ENCODE measurements at regions not wholly inside any gene's neighbourhood (a gene's known extent, or its start where the extent isn't known, plus 50 kb on each side); places are given as distances from the start of the nearest gene placed in this dataset.

GRCh38 chr5:3786891-3787430 lies 191.3 kb downstream of the IRX1 start:
- Histone ChIP-seq H3K27me3 (no peaks in the 10 kb centered on the region), H3K4me1 (no peaks in the 10 kb centered on the region), H3K9me3 (no peaks in the 10 kb centered on the region), H3K36me3 (no peaks in the 10 kb centered on the region), H3K27ac (no peak overlapping the region), H3K4me3 (no peak overlapping the region)
- intact Hi-C loops (cut with DNase I) = no loop called here
- TF ChIP-seq CTCF (IDR thresholded peaks at IDR 0.05) = no peak
- TF ChIP-seq POLR2A (IDR thresholded peaks at IDR 0.05) = no peak
- no peak for TF ChIP-seq POLR2AphosphoS5 (IDR thresholded peaks at IDR 0.05; ENCODE audit: insufficient read depth in 1 of 2, low read depth in 1 of 2)
- DNase-seq (ENCODE audit: extremely low spot score in 2 of 2) = no peak

DNA sequence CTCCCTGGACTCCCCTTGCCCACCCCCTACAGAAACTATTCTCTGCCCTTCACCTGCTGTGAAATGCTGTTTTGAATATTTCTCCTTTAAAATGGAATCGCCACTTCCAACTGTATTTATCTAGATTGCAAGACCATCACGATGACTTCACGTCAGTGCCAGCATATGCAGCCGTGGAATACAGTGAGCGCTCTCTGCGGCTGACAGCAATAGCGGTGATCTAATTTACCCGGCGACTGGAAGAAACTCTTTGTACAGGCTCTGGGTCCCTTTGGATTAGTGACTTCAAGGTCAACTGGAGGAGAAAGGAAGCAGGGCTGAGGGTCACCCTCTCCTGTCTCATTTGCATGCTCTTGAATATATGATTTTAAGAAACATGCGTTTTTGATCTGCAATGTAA lies 192.0 kb downstream of the IRX1 start:
- Histone ChIP-seq H3K4me1 (no peaks in the 10 kb centered on the region), H3K27ac (no peak overlapping the region), H3K36me3 (no peaks in the 10 kb centered on the region), H3K4me3 (no peak overlapping the region), H3K9me3 (no peaks in the 10 kb centered on the region), H3K27me3 (no peaks in the 10 kb centered on the region)
- no peak for DNase-seq (ENCODE audit: extremely low spot score in 2 of 2)
- TF ChIP-seq POLR2AphosphoS5 (IDR thresholded peaks at IDR 0.05; ENCODE audit: insufficient read depth in 1 of 2, low read depth in 1 of 2) (no peak), POLR2A (IDR thresholded peaks at IDR 0.05) (no peak), CTCF (IDR thresholded peaks at IDR 0.05) (no peak)
- intact Hi-C loops (cut with DNase I) = no loop called here

DNA sequence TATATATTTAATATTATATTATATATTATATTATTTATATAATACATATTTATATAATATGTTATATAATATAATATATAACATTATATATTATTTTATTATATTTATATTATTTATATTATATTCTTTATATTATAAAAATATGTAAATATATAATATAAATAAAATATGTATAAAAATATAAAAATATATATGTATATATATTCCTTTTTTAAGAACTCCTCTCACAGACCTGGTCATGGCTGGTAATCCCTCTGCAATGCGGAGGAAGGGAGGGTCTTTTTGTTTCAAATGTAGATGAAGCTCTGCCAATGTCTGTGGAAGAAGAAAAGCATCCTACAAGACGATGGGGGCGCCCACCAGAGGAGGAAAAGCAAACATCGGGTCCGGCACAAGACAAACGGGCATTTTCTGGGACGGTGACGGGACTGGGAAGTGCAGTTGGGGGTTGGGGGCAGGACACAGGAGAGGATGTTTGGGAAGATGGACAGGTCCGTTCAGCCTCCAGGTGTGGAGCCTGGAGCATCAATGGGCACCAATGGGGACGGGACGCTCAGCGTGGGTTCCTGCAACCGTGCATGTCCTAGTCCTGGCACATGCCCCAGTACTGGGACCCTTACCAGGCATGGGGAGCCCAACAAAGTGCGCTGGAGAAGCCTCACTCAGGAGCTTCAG lies 194.0 kb downstream of the IRX1 start:
- no peak overlapping the region for H3K27ac ChIP-seq
- no peak for DNase-seq (ENCODE audit: extremely low spot score in 2 of 2)
- intact Hi-C loops (cut with DNase I) = no loop called here
- TF ChIP-seq POLR2AphosphoS5 (IDR thresholded peaks at IDR 0.05; ENCODE audit: insufficient read depth in 1 of 2, low read depth in 1 of 2) (no peak), CTCF (IDR thresholded peaks at IDR 0.05) (no peak), POLR2A (IDR thresholded peaks at IDR 0.05) (no peak)
- H3K9me3 ChIP-seq = no peaks in the 10 kb centered on the region
- no peaks in the 10 kb centered on the region for H3K4me1 ChIP-seq
- H3K27me3 ChIP-seq = no peaks in the 10 kb centered on the region
- H3K4me3 ChIP-seq = no peak overlapping the region
- H3K36me3 ChIP-seq = no peaks in the 10 kb centered on the region

GRCh38 chr5:3793162-3793561 lies 197.5 kb downstream of the IRX1 start:
- no peaks in the 10 kb centered on the region for H3K4me1 ChIP-seq
- H3K27me3 ChIP-seq = no peaks in the 10 kb centered on the region
- no peaks in the 10 kb centered on the region for H3K9me3 ChIP-seq
- DNase-seq (ENCODE audit: extremely low spot score in 2 of 2) = no peak
- no peaks in the 10 kb centered on the region for H3K36me3 ChIP-seq
- intact Hi-C loops (cut with DNase I) = no loop called here
- no peak for TF ChIP-seq CTCF (IDR thresholded peaks at IDR 0.05)
- no peak for TF ChIP-seq POLR2AphosphoS5 (IDR thresholded peaks at IDR 0.05; ENCODE audit: insufficient read depth in 1 of 2, low read depth in 1 of 2)
- no peak for TF ChIP-seq POLR2A (IDR thresholded peaks at IDR 0.05)
- H3K4me3 ChIP-seq = no peak overlapping the region
- H3K27ac ChIP-seq = no peak overlapping the region

DNA sequence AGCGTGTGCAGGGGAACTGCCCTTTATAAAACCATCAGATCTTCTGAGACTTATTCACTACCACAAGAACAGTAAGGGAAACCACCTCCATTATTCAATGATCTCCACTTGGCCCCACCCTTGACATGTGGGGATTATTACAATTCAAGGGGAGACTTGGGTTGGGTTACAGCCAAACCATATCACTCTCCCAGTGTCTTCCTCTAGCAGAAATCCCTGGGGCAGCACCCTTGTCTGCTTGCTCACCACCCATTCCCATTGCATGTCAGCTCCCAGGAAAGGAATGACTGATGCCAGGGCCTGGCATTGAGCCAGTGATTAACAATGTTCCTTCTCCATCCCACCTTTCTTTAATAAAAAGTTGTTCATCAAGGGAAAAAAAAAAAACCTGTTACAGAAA lies 199.0 kb downstream of the IRX1 start:
- Histone ChIP-seq H3K27me3 (no peaks in the 10 kb centered on the region), H3K27ac (no peak overlapping the region), H3K36me3 (no peaks in the 10 kb centered on the region), H3K4me1 (no peaks in the 10 kb centered on the region), H3K9me3 (no peaks in the 10 kb centered on the region), H3K4me3 (no peak overlapping the region)
- intact Hi-C loops (cut with DNase I) = no loop called here
- TF ChIP-seq POLR2AphosphoS5 (IDR thresholded peaks at IDR 0.05; ENCODE audit: insufficient read depth in 1 of 2, low read depth in 1 of 2) (no peak), CTCF (IDR thresholded peaks at IDR 0.05) (no peak), POLR2A (IDR thresholded peaks at IDR 0.05) (no peak)
- no peak for DNase-seq (ENCODE audit: extremely low spot score in 2 of 2)
